Head of caudate nucleus (tissue), 42 donors: ENCODE measurements at regions not wholly inside any gene's neighbourhood (a gene's known extent, or its start where the extent isn't known, plus 50 kb on each side); places are given as distances from the start of the nearest gene placed in this dataset.
"Not testable (repeated sequence)": the region's sequence is repeated elsewhere in the genome, so short reads cannot be mapped to it uniquely, and the experiment has no call there.

Source experiments
- DNase-seq, 42 donors: peaks; one replicate each; pipeline versions ENCODE4 v3.0.0 to v3.0.0-alpha.2; 2020 to 2021; ENCODE audit warnings: mixed read lengths in 7 of 42
- intact Hi-C: fragments of 100-400 bp; cut with DNase I; formaldehyde crosslinking; loops from one replicate; pipeline ENCODE4 v1.15.0; 2022

GRCh38 chr3:104939196-104939595, 427.5 kb upstream of the ALCAM start:
- intact Hi-C loops = no loop called here
- no peak for DNase-seq

- intact Hi-C loops = no loop called here
These were observed 424.9 kb upstream of the ALCAM start for GRCh38 chr3:104941785-104942184.

GRCh38 chr3:104943974-104944373, 422.7 kb upstream of the ALCAM start:
- no peak for DNase-seq
- intact Hi-C loops = no loop called here

More at GRCh38 chr3:104941785-104942184, 424.9 kb upstream of the ALCAM start:
- DNase-seq = no peak

- no peak for DNase-seq
- intact Hi-C loops = no loop called here
These were observed 418.8 kb upstream of the ALCAM start for GRCh38 chr3:104947943-104948342.

- intact Hi-C loops, DNase-seq: not testable (repeated sequence)
These were observed 416.9 kb upstream of the ALCAM start for GRCh38 chr3:104949810-104950209.

- no peak for DNase-seq
- intact Hi-C loops = no loop called here
These were observed 415.3 kb upstream of the ALCAM start for GRCh38 chr3:104951426-104951825.

- intact Hi-C loops = no loop called here
- no peak for DNase-seq
These were observed 414.4 kb upstream of the ALCAM start for GRCh38 chr3:104952146-104952972.

- no peak for DNase-seq
- intact Hi-C loops = no loop called here
These were observed 409.9 kb upstream of the ALCAM start for GRCh38 chr3:104956620-104957345.

- no peak for DNase-seq
- intact Hi-C loops = no loop called here
These were observed 406.1 kb upstream of the ALCAM start for GRCh38 chr3:104960579-104960978.

- intact Hi-C loops = no loop called here
- DNase-seq = peak in 1 of 42 donors; percentile 6
These were observed 404.9 kb upstream of the ALCAM start for GRCh38 chr3:104961851-104962250.

GRCh38 chr3:104974316-104974715, 392.4 kb upstream of the ALCAM start:
- no peak for DNase-seq
- intact Hi-C loops = no loop called here

- intact Hi-C loops = no loop called here
- no peak for DNase-seq
These were observed 389.0 kb upstream of the ALCAM start for GRCh38 chr3:104977719-104978118.

- DNase-seq = no peak
- intact Hi-C loops = no loop called here
These were observed 384.6 kb upstream of the ALCAM start for GRCh38 chr3:104982130-104982529.

- intact Hi-C loops = no loop called here
- no peak for DNase-seq
These were observed 378.9 kb upstream of the ALCAM start for GRCh38 chr3:104987859-104988258.

GRCh38 chr3:104988496-104988895, 378.2 kb upstream of the ALCAM start:
- DNase-seq = no peak
- intact Hi-C loops = no loop called here

- no peak for DNase-seq
- intact Hi-C loops = no loop called here
These were observed 376.8 kb upstream of the ALCAM start for GRCh38 chr3:104989878-104990277.

- no peak for DNase-seq
- intact Hi-C loops = no loop called here
These were observed 376.0 kb upstream of the ALCAM start for GRCh38 chr3:104990758-104991157.

- no peak for DNase-seq
- intact Hi-C loops = no loop called here
These were observed 374.0 kb upstream of the ALCAM start for GRCh38 chr3:104992676-104993075.

- no peak for DNase-seq
- intact Hi-C loops = no loop called here
These were observed 360.5 kb upstream of the ALCAM start for GRCh38 chr3:105006164-105006563.

- intact Hi-C loops = no loop called here
- DNase-seq = no peak
These were observed 353.1 kb upstream of the ALCAM start for GRCh38 chr3:105013657-105014056.

- intact Hi-C loops = no loop called here
- DNase-seq = no peak
These were observed 352.1 kb upstream of the ALCAM start for GRCh38 chr3:105014631-105015030.
